IMR-90 (cell line): ENCODE measurements at regions not wholly inside any gene's neighbourhood (a gene's known extent, or its start where the extent isn't known, plus 50 kb on each side); places are given as distances from the start of the nearest gene placed in this dataset.

Experiments used
- ATAC-seq: fragments of 200-7000 bp; cut with Tn5 transposase; 2 replicates; pipeline ENCODE4 v1.9.1; 2020; ENCODE audit warnings: low read depth, mild to moderate bottlenecking, moderate library complexity
- BruUV-seq: library from RNA; stranded (reverse); fragments of 400-500 nt; replicated peaks from 2 replicates; lab custom pipeline; 2021; lab: Mats Ljungman, UMichigan
- CTCF ChIA-PET: fragments of 300-600 bp; formaldehyde crosslinking; extraction: SDS; loops from one replicate; lab custom pipeline; 2021; ENCODE audit warnings: antibody characterized with exemption; lab: Yijun Ruan, JAX
- POLR2A ChIA-PET: fragments of 300-600 bp; sonication (Branson Sonifier 250); formaldehyde crosslinking; loops from one replicate; lab custom pipeline; 2022; ENCODE audit warnings: antibody characterized with exemption; ENCODE audit not compliant: unreplicated experiment; lab: Charles Lee
- DNase-seq: peaks from one replicate; pipeline ENCODE4 v3.0.0; 2013
- H2AFZ ChIP-seq: replicated peaks from 2 replicates; pipeline ENCODE3; 2013; ENCODE audit warnings: low read length, mild to moderate bottlenecking; ENCODE audit not compliant: poor library complexity
- H2AK5ac ChIP-seq: 2 replicates; pipeline ENCODE4 v1.6.1; 2013; ENCODE audit warnings: low read depth, low read length, inconsistent platforms
- H2AK9ac ChIP-seq: replicated peaks from 2 replicates; pipeline ENCODE3; 2013; ENCODE audit warnings: mild to moderate bottlenecking, low read depth, low read length, moderate library complexity; ENCODE audit not compliant: poor library complexity
- H2BK120ac ChIP-seq: 2 replicates; pipeline ENCODE4 v1.6.1; 2013; ENCODE audit warnings: low read depth, low read length, inconsistent platforms
- H2BK15ac ChIP-seq: 3 replicates; pipeline ENCODE4 v1.6.1; 2013; ENCODE audit warnings: low read depth, low read length, inconsistent platforms
- H2BK20ac ChIP-seq: 2 replicates; pipeline ENCODE4 v1.6.1; 2013; ENCODE audit warnings: low read depth, mild to moderate bottlenecking, inconsistent platforms, low read length, moderate library complexity
- H2BK5ac ChIP-seq: 2 replicates; pipeline ENCODE4 v1.6.1; 2013; ENCODE audit warnings: mild to moderate bottlenecking, low read depth, low read length, inconsistent platforms; ENCODE audit not compliant: poor library complexity, severe bottlenecking
- H3K14ac ChIP-seq: replicated peaks from 2 replicates; pipeline ENCODE4 v1.6.1; 2013; ENCODE audit warnings: low read depth, low read length, inconsistent platforms
- H3K18ac ChIP-seq: 2 replicates; pipeline ENCODE4 v1.6.1; 2013; ENCODE audit warnings: low read depth, low read length, control low read depth
- H3K23ac ChIP-seq: 2 replicates; pipeline ENCODE4 v1.6.1; 2013; ENCODE audit warnings: low read depth, low read length, inconsistent platforms
- H3K27ac ChIP-seq: 2 replicates; pipeline ENCODE4 v1.5.1; 2013; ENCODE audit warnings: mild to moderate bottlenecking, control low read depth, low read length; ENCODE audit not compliant: insufficient read depth
- H3K27me3 ChIP-seq: 2 replicates; pipeline ENCODE4 v1.6.1; 2013; ENCODE audit warnings: low read length; ENCODE audit not compliant: control insufficient read depth, insufficient read depth
- H3K36me3 ChIP-seq: 2 replicates; pipeline ENCODE4 v1.6.1; 2013; ENCODE audit warnings: low read length, mixed read lengths; ENCODE audit not compliant: control insufficient read depth, insufficient read depth
- H3K4ac ChIP-seq: 2 replicates; pipeline ENCODE4 v1.6.1; 2013; ENCODE audit warnings: low read depth, low read length, inconsistent platforms
- H3K4me1 ChIP-seq: 2 replicates; pipeline ENCODE4 v1.6.1; 2013; ENCODE audit warnings: low read length, mixed read lengths; ENCODE audit not compliant: control insufficient read depth, insufficient read depth
- H3K4me2 ChIP-seq: 2 replicates; pipeline ENCODE4 v1.6.1; 2013; ENCODE audit warnings: low read depth, mild to moderate bottlenecking, control low read depth, low read length, moderate library complexity
- H3K4me3 ChIP-seq: 2 replicates; pipeline ENCODE4 v1.5.1; 2013; ENCODE audit warnings: low read depth, mild to moderate bottlenecking, control low read depth, low read length, moderate library complexity; ENCODE audit not compliant: insufficient read depth
- H3K56ac ChIP-seq: 2 replicates; pipeline ENCODE4 v1.6.1; 2013; ENCODE audit warnings: low read length, inconsistent platforms; ENCODE audit not compliant: insufficient read depth; ENCODE audit errors: extremely low read depth
- H3K79me1 ChIP-seq, 2 experiments: 2 replicates each; pipeline ENCODE4 v1.6.1; 2013; ENCODE audit warnings: low read length in 2 of 2, inconsistent platforms in 1 of 2, low read depth in 1 of 2
- H3K9ac ChIP-seq: 2 replicates; pipeline ENCODE4 v1.6.1; 2013; ENCODE audit warnings: low read depth, low read length, control low read depth
- H3K9me1 ChIP-seq: 2 replicates; pipeline ENCODE4 v1.6.1; 2013; ENCODE audit warnings: low read length, inconsistent platforms; ENCODE audit not compliant: insufficient read depth
- H3K9me3 ChIP-seq: 2 replicates; pipeline ENCODE4 v1.6.1; 2013; ENCODE audit warnings: low read length; ENCODE audit not compliant: control insufficient read depth, insufficient read depth
- H4K20me1 ChIP-seq: 2 replicates; pipeline ENCODE4 v1.6.1; 2013; ENCODE audit warnings: low read length, inconsistent platforms; ENCODE audit not compliant: insufficient read depth
- H4K5ac ChIP-seq: 2 replicates; pipeline ENCODE4 v1.6.1; 2013; ENCODE audit warnings: mild to moderate bottlenecking, low read depth, low read length, control low read depth
- H4K8ac ChIP-seq, 2 experiments: 2 replicates each; pipeline ENCODE4 v1.6.1; 2013; ENCODE audit warnings: low read depth in 2 of 2, low read length in 2 of 2, control low read depth in 1 of 2, inconsistent platforms in 1 of 2
- H4K91ac ChIP-seq: 2 replicates; pipeline ENCODE4 v1.6.1; 2013; ENCODE audit warnings: low read depth, low read length, inconsistent platforms; ENCODE audit not compliant: insufficient read depth
- BHLHE40 ChIP-seq: fragments of 150-350 bp; IDR thresholded peaks from 2 replicates; pipeline ENCODE4 v1.6.1; 2016; ENCODE audit warnings: mild to moderate bottlenecking, low read depth, low read length
- CHD1 ChIP-seq: IDR thresholded peaks from 2 replicates; pipeline ENCODE4 v1.6.1; 2012; ENCODE audit warnings: low read depth, low read length, improper control_type of control experiment
- FOS ChIP-seq: fragments of 150-350 bp; IDR thresholded peaks from 2 replicates; pipeline ENCODE4 v1.6.1; 2016; ENCODE audit warnings: low read depth, low read length
- MAZ ChIP-seq: IDR thresholded peaks from 2 replicates; pipeline ENCODE4 v1.6.1; 2012; ENCODE audit warnings: low read depth, mild to moderate bottlenecking, low read length, improper control_type of control experiment, moderate library complexity, borderline replicate concordance
- MXI1 ChIP-seq: IDR thresholded peaks from 2 replicates; pipeline ENCODE4 v1.6.1; 2012; ENCODE audit warnings: low read depth, mild to moderate bottlenecking, low read length, moderate library complexity, borderline replicate concordance
- RAD21 ChIP-seq: IDR thresholded peaks from 2 replicates; pipeline ENCODE4 v1.6.1; 2012; ENCODE audit warnings: low read length, improper control_type of control experiment
- RCOR1 ChIP-seq: IDR thresholded peaks from 2 replicates; pipeline ENCODE4 v1.6.1; 2012; ENCODE audit warnings: mild to moderate bottlenecking, low read length, improper control_type of control experiment; ENCODE audit not compliant: insufficient replicate concordance
- SMC3 ChIP-seq: fragments of 150-350 bp; IDR thresholded peaks from 2 replicates; pipeline ENCODE4 v1.6.1; 2016; ENCODE audit warnings: low read depth, mild to moderate bottlenecking, antibody characterized with exemption, low read length, moderate library complexity
- WGBS, 2 experiments: methylation state at CpG; one replicate each; pipeline versions ENCODE4 v1.1.5 to v1.1.7; 2013; ENCODE audit warnings: missing lambda C conversion rate in 2 of 2; ENCODE audit not compliant: insufficient read length in 1 of 2; ENCODE audit errors: extremely low coverage in 2 of 2; 5-methylcytosine and 5-hydroxymethylcytosine counted together
- dilution Hi-C: fragments of 300-500 bp; cut with HindIII; formaldehyde crosslinking; loops from one replicate; pipeline ENCODE4 v1.14.3; 2018; ENCODE audit warnings: low sequenced_read_pairs; ENCODE audit not compliant: unreplicated experiment
- in situ Hi-C: fragments of 300-500 bp; cut with MboI; formaldehyde crosslinking; loops from 3 replicates; pipeline ENCODE4 v1.14.3; 2019; ENCODE audit warnings: low sequenced_read_pairs, inconsistent platforms, mixed read lengths
- intact Hi-C: fragments of 100-400 bp; cut with micrococcal nuclease; formaldehyde crosslinking; loops from 2 replicates; pipeline ENCODE4 v1.10.0; 2022
- TF ChIP-seq, protein P1 (sequence below): fragments of 150-350 bp; IDR thresholded peaks from 2 replicates; pipeline ENCODE4 v1.6.1; 2017; ENCODE audit warnings: mild to moderate bottlenecking, antibody characterized with exemption, low read length, low read depth
- TF ChIP-seq, protein P2 (sequence below): conservative IDR thresholded peaks from 2 replicates; pipeline ENCODE4 v1.5.1; 2012; ENCODE audit warnings: mild to moderate bottlenecking, low read depth, low read length, improper control_type of control experiment

DNA sequence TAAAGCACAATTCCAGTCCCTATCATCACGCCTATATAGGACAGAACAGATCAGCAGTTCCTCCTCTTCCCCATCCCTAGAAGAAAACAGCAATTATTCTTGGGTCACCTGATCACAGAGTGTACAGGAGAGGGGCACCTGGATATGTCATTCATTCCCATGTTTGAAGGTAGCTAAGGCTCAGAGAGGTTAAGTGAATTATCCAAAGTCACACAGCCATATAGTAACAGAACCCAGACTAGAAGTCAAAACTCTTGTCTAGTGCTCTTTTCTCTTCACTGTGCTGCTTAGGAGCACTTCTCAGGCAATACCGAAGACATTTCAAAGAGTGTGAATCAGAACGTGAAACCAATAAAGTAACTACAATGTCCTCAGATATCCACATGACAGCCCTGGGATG, 93.0 kb upstream of the ATL2 start:
- no peak for ATAC-seq
- no peak overlapping the region for H2BK15ac ChIP-seq
- H2AFZ ChIP-seq = no peak overlapping the region
- ChIA-PET CTCF (no interaction called here), POLR2A (no interaction called here)
- H3K9me3 ChIP-seq = no peaks in the 10 kb centered on the region
- H3K4ac ChIP-seq = no peak overlapping the region
- WGBS, 2 experiments = no CpG with 5 or more reads among the region's 3 CpGs
- H4K91ac ChIP-seq = no peak overlapping the region
- no peak overlapping the region for H3K14ac ChIP-seq
- H3K27ac ChIP-seq = no peak overlapping the region
- TF ChIP-seq SMC3 (no peak), MAZ (no peak), RCOR1 (no peak), FOS (no peak), CHD1 (no peak), BHLHE40 (no peak), RAD21 (no peak), MXI1 (no peak)
- TF ChIP-seq, protein P1, sequence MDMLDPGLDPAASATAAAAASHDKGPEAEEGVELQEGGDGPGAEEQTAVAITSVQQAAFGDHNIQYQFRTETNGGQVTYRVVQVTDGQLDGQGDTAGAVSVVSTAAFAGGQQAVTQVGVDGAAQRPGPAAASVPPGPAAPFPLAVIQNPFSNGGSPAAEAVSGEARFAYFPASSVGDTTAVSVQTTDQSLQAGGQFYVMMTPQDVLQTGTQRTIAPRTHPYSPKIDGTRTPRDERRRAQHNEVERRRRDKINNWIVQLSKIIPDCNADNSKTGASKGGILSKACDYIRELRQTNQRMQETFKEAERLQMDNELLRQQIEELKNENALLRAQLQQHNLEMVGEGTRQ = no peak
- TF ChIP-seq, protein P2, sequence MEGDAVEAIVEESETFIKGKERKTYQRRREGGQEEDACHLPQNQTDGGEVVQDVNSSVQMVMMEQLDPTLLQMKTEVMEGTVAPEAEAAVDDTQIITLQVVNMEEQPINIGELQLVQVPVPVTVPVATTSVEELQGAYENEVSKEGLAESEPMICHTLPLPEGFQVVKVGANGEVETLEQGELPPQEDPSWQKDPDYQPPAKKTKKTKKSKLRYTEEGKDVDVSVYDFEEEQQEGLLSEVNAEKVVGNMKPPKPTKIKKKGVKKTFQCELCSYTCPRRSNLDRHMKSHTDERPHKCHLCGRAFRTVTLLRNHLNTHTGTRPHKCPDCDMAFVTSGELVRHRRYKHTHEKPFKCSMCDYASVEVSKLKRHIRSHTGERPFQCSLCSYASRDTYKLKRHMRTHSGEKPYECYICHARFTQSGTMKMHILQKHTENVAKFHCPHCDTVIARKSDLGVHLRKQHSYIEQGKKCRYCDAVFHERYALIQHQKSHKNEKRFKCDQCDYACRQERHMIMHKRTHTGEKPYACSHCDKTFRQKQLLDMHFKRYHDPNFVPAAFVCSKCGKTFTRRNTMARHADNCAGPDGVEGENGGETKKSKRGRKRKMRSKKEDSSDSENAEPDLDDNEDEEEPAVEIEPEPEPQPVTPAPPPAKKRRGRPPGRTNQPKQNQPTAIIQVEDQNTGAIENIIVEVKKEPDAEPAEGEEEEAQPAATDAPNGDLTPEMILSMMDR = no peak
- H2BK5ac ChIP-seq = no peak overlapping the region
- H4K8ac ChIP-seq = no peak overlapping the region
- H3K23ac ChIP-seq = no peak overlapping the region
- H2BK120ac ChIP-seq = no peak overlapping the region
- no peaks in the 10 kb centered on the region for H3K79me1 ChIP-seq
- H3K36me3 ChIP-seq = no peaks in the 10 kb centered on the region
- dilution Hi-C loops = no loop called here
- in situ Hi-C loops = no loop called here
- H2AK5ac ChIP-seq = no peak overlapping the region
- H3K4me3 ChIP-seq = no peak overlapping the region
- DNase-seq = no peak
- H2AK9ac ChIP-seq = no peak overlapping the region
- H4K20me1 ChIP-seq = no peaks in the 10 kb centered on the region
- no peak overlapping the region for H2BK20ac ChIP-seq
- BruUV-seq = no TSS peak
- peaks cover 56% of the 10 kb centered on the region for H3K27me3 ChIP-seq
- H3K4me2 ChIP-seq = no peak overlapping the region
- H3K56ac ChIP-seq = no peak overlapping the region
- H3K18ac ChIP-seq = no peak overlapping the region
- no peak overlapping the region for H4K5ac ChIP-seq
- intact Hi-C loops = no loop called here
- no peak overlapping the region for H3K9ac ChIP-seq
- peaks cover 7% of the 10 kb centered on the region; the same call in 1 of the 2 replicates for H3K4me1 ChIP-seq
- 0 out of 2 replicates have a peak, but pooled peaks cover 3% of the 10 kb centered on the region for H3K9me1 ChIP-seq
